Lower leg skin (tissue), 3 donors: ENCODE measurements at regions not wholly inside any gene's neighbourhood (a gene's known extent, or its start where the extent isn't known, plus 50 kb on each side); places are given as distances from the start of the nearest gene placed in this dataset.

Source experiments
- CTCF ChIP-seq, 3 donors: fragments of 450-650 bp; IDR thresholded peaks; one replicate each; pipeline ENCODE4 v1.5.1; 2016; ENCODE audit warnings: antibody characterized with exemption in 3 of 3, mild to moderate bottlenecking in 3 of 3, moderate library complexity in 2 of 3
- POLR2A ChIP-seq, 2 donors: fragments of 450-650 bp; IDR thresholded peaks; one replicate each; pipeline ENCODE4 v1.6.1; 2016 to 2017; ENCODE audit warnings: antibody characterized with exemption in 2 of 2, mild to moderate bottlenecking in 1 of 2, moderate library complexity in 1 of 2

GRCh38 chr6:148625609-148626008 lies 121.2 kb upstream of the UST start:
- TF ChIP-seq CTCF (IDR thresholded peaks at IDR 0.05), result no peak
- TF ChIP-seq POLR2A (IDR thresholded peaks at IDR 0.05), result no peak
